Ishikawa (cell line): ENCODE measurements at regions not wholly inside any gene's neighbourhood (a gene's known extent, or its start where the extent isn't known, plus 50 kb on each side); places are given as distances from the start of the nearest gene placed in this dataset.

ENCODE experiments used
- CEBPB ChIP-seq: IDR thresholded peaks from 2 replicates; pipeline ENCODE4 v1.6.1; 2012
- EGR1 ChIP-seq: IDR thresholded peaks from 2 replicates; pipeline ENCODE4 v1.6.1; 2012
- EP300 ChIP-seq: IDR thresholded peaks from 2 replicates; pipeline ENCODE4 v1.6.1; 2012; ENCODE audit warnings: borderline replicate concordance
- FOXM1 ChIP-seq: IDR thresholded peaks from 2 replicates; pipeline ENCODE4 v1.6.1; 2012; ENCODE audit warnings: low read depth, borderline replicate concordance
- MAX ChIP-seq: IDR thresholded peaks from 2 replicates; pipeline ENCODE4 v1.6.1; 2012
- NFIC ChIP-seq: IDR thresholded peaks from 2 replicates; pipeline ENCODE4 v1.6.1; 2012
- RAD21 ChIP-seq: IDR thresholded peaks from 2 replicates; pipeline ENCODE4 v1.6.1; 2012; ENCODE audit warnings: low read depth
- USF1 ChIP-seq: IDR thresholded peaks from 2 replicates; pipeline ENCODE4 v1.6.1; 2012
- ZBTB7A ChIP-seq: IDR thresholded peaks from 2 replicates; pipeline ENCODE4 v1.6.1; 2012; ENCODE audit warnings: low read depth
- TF ChIP-seq, protein P1 (sequence below): IDR thresholded peaks from 2 replicates; pipeline ENCODE4 v1.6.1; 2012; ENCODE audit warnings: low read depth, mild to moderate bottlenecking

DNA sequence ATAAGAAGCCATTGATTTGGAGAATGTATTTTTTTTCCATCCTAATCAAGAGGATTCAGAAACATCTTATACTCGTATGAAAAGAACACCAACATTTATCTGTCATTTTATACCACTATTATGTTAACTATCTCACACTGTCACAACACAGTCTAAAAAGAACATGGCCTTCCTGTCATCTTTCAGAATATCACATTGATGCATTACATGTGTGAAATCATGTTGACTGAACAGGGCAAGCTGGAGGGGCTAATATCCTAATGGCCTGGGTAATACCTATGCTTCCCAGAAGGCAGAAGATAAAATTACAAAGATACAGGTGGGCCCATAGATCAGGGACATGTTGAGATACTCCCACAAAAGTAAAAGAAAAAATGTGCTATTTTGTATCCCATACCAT is 611.7 kb downstream of the STIM2 start:
- TF ChIP-seq RAD21: no peak
- no peak for TF ChIP-seq CEBPB
- no peak for TF ChIP-seq ZBTB7A
- TF ChIP-seq USF1: no peak
- no peak for TF ChIP-seq NFIC
- TF ChIP-seq EP300: no peak
- no peak for TF ChIP-seq EGR1
- TF ChIP-seq MAX: no peak
- TF ChIP-seq, protein P1, sequence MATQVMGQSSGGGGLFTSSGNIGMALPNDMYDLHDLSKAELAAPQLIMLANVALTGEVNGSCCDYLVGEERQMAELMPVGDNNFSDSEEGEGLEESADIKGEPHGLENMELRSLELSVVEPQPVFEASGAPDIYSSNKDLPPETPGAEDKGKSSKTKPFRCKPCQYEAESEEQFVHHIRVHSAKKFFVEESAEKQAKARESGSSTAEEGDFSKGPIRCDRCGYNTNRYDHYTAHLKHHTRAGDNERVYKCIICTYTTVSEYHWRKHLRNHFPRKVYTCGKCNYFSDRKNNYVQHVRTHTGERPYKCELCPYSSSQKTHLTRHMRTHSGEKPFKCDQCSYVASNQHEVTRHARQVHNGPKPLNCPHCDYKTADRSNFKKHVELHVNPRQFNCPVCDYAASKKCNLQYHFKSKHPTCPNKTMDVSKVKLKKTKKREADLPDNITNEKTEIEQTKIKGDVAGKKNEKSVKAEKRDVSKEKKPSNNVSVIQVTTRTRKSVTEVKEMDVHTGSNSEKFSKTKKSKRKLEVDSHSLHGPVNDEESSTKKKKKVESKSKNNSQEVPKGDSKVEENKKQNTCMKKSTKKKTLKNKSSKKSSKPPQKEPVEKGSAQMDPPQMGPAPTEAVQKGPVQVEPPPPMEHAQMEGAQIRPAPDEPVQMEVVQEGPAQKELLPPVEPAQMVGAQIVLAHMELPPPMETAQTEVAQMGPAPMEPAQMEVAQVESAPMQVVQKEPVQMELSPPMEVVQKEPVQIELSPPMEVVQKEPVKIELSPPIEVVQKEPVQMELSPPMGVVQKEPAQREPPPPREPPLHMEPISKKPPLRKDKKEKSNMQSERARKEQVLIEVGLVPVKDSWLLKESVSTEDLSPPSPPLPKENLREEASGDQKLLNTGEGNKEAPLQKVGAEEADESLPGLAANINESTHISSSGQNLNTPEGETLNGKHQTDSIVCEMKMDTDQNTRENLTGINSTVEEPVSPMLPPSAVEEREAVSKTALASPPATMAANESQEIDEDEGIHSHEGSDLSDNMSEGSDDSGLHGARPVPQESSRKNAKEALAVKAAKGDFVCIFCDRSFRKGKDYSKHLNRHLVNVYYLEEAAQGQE: no peak
- no peak for TF ChIP-seq FOXM1
